Ishikawa (cell line): ENCODE measurements at regions not wholly inside any gene's neighbourhood (a gene's known extent, or its start where the extent isn't known, plus 50 kb on each side); places are given as distances from the start of the nearest gene placed in this dataset.

Source experiments
- FOXM1 ChIP-seq: IDR thresholded peaks from 2 replicates; pipeline ENCODE4 v1.6.1; 2012; ENCODE audit warnings: low read depth, borderline replicate concordance
- TAF1 ChIP-seq: IDR thresholded peaks from 2 replicates; pipeline ENCODE4 v1.6.1; 2012; ENCODE audit warnings: low read depth, mild to moderate bottlenecking

GRCh38 chr5:89255845-89256463, 373.0 kb upstream of the MEF2C start:
- TF ChIP-seq FOXM1, result no peak
- no peak for TF ChIP-seq TAF1
